ENCODE measurements at regions not wholly inside any gene's neighbourhood (a gene's known extent, or its start where the extent isn't known, plus 50 kb on each side); places are given as distances from the start of the nearest gene placed in this dataset.

DNA sequence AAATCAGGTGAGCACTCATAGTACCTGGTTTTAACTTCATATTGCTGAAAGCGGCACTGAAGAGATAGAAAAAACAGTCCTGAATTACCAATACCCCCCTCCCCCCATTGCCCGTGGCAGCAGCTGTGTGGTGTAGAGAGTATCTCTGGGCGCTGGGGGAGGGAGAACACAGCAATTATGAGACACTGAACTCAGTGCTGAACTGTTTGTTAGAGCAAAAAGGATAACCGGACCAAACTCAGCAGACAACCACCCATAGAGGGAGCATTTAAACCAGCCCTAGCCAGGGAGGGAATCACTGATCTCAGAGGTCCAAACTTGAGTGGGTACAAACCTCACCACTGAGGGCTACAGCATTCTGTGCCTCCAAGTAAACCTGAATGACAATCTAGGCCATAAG is 457.4 kb upstream of the TEX13C start:
- no peak for DNase-seq

DNA sequence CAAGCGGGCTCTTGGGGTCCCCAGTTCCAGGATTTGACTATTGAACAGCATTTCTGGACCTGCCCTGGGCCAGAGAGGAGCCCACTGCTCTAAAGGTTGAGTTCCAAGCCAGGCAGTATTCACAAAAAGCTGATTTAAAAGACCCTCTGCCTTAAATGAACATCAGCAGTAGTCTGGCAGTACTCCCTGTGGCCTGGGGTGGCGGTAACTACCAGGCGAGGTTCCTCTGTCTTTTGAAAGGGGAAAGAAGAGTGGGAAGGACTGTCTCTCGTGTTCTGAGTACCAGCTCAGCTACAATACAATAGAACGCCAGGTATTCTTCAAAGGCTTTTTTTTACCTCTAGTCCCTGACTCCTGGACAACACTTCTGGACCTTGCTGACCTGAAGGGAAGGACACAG is 456.4 kb upstream of the TEX13C start:
- no peak for DNase-seq

DNA sequence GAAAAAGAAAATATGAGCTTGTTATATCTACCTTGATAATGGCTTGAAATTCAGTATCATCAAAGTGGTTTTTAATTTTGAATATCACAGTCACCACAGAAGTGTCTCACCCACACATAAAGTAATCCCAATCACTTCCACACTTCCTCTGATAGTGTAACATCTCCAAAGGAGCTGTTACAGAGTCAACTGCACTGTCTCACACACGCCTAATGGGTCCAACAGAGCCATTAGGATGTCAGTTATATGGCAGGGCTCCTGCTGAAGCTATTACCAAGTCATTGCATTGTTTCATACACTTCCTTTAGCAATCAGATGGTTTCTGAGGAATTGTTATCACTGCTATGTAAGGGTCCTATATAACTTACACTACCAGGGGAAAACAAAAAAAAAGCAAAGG is 432.1 kb upstream of the TEX13C start:
- no peak for DNase-seq

DNA sequence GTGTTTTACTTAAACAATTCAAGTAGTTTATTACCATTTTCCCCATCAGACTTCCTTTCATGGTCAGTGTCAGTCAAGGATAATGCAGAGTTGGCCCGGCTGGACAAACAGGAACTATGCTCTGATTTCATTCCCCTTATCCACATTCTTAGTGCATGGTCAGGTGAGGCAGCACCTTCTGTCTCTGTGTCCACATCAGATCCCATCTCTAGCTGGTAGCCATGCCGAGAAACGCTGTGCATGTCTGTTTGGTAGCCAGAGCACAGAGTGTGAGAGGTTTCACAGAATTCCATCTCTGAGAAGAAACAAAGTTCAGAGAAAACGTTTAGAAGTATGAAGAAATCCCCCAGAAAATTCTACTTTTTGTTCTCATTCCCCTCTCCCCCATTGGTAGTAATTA is 423.7 kb upstream of the TEX13C start:
- DNase-seq = no peak

DNA sequence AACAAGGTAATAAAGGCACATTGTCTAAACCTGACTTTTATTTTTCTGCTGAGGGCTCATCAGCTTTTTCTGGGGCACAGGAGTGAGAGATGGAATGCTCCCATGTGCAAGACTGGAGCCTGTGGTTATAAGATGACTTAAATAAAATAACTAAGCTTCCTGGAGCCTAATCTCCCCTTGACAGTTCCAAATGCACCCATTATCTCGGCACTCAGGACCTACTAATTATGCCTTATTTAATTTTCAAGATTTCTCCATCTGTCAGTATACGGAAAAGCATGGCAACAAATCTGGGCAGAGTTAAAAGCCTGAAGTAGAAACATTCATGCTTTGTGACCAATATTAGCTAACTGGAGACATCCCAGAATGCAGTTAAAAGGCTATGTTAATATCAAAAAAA is 416.7 kb upstream of the TEX13C start:
- DNase-seq = no peak

DNA sequence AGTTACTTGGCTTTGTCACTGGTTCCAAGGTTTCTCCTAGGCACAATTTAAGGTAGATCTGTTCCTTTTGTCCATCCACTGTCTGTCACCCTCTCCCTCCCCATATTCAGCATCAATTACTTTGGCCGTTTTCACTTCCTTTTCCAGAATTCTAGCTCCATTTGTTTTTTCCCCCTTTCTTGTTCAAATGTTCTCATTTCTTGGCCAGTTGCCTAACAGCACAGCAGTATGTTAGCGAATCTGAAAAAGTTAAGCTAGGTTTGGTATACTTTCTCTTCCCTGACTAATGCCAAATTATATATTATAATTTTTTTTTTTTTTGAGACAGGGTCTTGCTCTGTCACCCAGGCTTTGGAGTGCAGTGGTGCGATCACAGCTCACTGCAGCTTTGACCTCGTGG is 409.1 kb upstream of the TEX13C start:
- no peak for DNase-seq

DNA sequence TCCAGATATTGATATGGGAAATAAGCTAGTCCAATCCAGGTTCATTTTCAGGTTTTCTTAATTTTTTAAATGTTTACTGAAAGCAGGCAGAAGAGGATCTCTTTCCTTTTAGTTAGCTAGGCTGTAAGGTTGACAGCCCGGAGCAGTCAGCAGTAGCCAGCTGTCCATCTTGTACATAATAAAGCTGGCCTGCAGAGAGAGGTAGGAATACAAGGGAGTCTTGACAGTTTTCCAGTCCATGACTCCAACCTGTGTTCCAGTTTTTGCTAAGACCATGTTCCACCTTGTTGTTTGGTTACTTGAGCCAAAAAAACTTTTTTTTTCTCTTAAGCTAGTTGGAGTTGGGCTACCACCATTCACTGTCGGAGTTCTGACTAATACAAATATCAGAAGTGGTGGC is 402.7 kb upstream of the TEX13C start:
- no peak for DNase-seq

DNA sequence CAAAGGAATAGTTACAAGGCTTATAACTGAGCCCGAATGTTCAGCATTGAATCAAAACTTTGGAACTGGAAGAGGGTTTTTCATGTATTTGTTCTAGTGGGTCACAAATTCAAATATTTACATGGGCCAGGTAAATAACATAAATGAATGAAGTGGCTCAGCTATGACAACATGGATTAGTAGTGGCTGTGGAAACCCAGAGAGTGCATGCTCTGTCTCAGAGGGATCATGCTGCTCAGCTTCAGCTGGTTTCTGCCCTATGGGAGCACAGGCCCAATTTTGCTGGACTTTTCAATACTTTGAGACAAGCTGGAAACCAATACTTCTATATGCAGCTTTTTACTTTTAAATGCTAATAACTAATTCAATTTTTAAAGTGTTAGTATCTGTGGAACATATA is 394.0 kb upstream of the TEX13C start:
- no peak for DNase-seq

DNA sequence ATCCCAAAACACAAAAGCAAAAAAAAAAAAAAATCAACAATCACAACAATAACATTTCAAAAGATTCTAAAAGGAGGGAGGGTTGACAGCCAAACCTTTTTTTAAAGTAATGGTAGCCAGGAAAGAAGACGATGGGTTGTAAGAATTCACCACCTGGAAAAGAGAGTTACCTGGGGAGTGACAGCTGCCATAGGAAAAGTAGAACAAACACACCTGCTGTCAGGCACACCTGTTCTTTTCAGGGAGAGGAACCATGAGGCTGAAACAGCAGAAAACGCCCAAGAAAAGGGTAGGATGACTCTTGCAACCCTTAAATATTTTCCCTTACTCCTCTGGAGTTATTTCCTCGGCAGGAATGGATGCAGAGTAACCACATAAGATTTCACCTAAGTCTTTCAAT is 388.4 kb upstream of the TEX13C start:
- DNase-seq = no peak

DNA sequence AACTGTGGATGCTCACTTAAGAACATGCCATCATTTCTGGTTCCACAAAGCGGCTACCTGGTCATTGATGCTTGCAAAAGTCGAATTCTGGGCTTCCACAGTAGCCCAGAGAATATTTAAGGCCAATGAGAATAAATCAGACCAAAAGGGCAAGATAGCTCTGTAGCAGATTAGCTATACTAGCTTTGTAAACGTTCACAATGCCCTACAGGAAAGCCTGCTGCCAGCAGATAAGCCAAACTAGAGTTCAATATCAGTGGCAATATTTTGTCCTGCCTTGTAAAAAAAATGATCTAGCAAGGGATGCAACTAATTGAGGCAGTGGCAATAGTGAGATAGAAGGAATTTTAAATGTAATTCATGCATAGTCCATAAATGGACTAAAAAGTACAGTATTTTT is 387.7 kb upstream of the TEX13C start:
- no peak for DNase-seq

DNA sequence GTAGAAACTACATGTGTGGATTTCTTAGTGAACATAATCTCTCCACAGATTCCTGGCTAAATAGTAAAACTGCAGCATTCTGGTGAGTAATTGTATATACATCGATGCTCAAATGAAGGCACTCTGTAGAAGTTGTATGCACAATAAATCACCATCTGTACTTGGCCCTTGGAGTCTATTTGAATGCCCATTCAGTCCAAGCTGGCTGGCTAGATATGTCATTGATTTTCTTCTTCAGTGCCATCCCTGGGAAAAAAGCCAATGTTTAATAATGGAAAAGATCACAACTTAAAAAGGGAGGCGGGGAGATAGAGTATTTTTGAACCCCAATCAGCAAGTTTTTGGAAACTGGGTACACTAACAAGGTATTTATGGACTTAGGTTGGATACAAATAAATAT is 381.0 kb upstream of the TEX13C start:
- DNase-seq = no peak

DNA sequence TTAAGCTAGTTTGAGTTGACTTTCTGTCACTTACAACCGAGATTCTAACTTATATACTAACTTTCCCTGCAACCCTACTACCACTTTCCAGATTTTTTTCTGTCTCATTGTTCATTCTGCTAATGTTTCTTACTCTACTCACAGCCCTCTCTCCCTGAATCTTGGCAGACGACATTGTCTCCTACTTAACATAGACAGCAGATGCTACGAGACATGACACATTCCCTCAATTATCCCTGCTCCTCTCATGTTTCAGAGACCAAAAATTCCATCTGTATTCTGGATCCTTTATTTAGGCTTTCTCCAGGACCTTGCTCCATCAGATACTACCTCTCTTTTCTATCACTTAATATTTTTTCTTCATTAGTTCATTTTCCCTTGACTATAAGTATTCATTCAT is 379.1 kb upstream of the TEX13C start:
- DNase-seq = no peak

DNA sequence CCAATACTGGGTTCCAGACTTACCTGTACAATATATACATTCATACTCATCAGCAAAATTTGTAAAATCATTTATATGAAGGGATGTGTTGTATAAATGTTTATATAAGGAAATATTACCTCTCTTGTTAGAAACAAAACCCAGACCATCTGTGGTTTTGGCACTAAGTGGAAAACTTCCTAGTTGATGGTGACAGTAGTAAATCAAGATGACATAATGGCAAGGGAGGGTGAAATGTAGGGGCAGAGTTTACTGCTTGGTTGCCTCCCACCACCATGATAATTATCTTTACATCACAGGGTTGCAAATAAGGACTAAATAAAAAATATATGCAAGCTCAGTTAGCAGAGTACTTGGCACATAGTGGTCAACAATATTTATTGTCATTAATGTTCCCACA is 365.3 kb upstream of the TEX13C start:
- DNase-seq = no peak

DNA sequence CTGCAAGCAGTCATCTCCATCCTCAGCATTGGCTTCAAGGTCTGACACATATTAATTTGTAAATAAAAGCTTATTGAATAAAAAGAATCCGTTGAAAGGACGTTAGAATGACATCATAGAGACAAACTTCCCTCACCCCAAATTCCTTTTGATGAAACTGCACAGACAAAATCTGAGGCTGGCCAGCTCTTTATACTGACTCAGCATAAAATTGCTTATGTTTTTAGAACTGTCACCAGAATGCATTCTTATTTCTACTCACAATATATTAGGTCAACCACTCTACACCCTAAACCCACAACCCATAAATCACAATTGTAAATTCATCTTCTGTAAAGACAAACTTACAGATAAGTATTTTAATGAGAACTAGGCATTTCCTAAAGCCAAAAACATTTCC is 359.2 kb upstream of the TEX13C start:
- DNase-seq = no peak

DNA sequence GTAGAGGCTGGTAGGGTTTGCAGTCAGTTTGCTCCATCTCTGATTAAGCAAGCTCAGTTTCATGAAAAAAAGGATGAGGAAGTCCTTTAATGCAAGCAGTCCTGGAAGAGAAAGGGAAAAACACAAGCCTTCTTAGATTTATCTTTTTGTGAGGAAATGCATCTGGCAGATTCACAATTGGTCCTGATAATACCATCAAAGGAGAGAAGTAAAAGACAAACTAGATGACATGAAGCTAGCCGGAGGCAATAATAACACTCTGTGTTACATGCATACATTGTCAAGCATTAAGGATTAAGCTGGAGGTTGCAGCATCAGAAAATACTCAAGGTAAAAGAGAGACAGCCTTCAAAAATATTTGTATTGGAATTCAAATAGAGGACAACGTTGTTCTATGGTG is 356.0 kb upstream of the TEX13C start, which contains the start of gene TENM1:
TSS of gene TENM1 (minus strand) at position 101 of the 400 bp plus-strand sequence.
- no peak for DNase-seq

DNA sequence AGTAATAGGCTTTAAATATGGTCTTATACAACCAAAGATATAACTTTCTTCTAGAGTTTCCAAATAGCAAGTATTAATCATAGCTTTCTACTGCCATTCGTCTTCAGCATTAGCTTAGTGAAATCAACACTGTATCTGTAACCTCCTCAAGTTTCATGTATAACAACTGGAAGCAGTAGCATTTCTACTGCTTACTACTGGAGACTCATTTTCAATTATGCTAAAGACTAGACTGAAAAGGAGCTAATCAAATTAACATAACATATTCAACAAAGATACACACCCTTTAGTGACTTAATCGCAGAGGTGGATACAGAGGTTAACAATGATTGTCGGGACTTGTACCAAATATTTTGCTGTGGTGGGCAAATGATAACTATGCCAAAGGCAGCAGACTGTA is 344.2 kb upstream of the TEX13C start:
- no peak for DNase-seq

DNA sequence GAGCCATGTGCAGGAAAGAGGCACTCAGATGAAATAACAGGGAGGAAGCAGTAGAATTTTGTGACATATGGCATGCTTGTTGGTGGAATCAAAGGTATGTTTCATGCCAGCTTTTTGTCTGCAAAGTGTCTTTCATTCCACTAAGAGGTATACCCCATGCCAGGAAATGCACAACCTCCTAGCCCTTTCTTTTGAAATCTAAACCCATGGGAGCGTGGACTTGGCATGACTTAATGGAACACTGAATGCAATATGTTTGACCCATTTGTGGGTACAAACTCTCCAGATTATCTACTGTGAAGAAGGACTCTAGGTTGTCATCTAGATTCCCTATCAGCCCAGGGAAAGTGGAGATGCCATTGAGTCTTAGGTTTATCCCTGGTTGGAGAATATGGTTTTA is 338.3 kb upstream of the TEX13C start:
- no peak for DNase-seq

DNA sequence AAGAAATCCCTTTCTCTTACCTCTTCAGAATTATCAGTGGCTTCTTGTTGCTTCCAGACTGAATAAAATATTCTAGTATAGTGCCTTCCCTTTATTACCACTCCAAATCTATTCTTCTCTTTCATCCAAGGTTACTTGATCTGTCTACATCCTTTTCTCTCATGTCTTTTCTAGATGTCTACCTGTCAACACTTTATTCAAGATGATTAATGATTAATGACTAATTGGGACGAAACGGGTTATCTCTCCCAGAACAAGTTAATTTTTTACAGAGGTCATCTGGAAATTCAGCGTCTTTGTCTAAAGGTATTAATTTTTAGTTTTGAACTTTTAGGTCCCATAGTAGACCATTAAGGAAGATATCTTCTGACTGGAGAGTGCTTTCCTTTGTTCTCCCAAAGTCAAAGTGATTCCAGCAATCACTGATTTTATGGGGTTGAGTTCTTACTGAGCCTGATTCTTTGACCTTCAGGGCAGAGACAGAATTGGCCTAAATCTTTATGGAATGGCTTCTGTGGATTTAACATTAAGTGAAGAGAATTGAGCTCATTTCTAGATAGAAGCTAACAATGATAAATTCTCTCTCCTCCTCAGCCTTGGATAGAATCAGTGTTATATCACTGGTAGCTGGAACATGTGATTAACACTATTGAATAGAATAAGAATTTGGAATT is 335.4 kb upstream of the TEX13C start:
- DNase-seq = no peak

DNA sequence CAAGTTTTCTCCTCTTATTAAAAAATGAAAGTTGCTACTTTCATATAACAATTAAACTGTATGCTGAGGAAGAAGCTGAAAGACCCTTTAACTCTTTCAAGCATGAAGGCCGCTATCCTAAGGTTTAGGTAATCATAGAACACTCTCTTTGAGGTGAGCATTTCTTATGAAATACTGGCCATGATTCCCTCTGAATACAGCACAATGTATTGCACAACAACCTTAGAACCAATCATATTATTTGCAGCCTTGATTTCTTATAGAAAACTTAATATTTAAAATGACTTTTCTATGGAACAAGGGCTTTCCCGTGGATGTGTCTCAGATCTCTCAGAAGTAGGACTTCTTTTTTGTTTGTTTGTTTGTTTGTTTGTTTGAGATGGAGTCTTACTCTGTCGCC is 333.4 kb upstream of the TEX13C start:
- DNase-seq = no peak

DNA sequence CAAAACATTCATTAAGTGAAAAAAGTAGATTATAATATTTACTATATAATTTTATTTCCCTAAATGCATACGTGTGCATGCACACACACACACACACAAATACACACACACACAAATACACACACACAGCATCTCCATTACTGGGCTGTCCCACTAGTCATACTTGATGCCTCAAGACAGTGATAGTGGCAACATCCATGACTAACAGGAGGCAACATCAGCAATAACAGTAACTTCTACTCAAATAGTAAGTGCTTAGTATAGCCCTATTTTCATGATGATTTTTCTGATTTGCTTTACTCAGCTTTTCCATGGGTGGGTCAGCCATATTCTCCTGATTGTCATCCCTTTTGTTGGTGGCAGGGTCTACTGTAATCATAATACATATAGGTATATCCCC is 325.9 kb upstream of the TEX13C start:
- DNase-seq = no peak

DNA sequence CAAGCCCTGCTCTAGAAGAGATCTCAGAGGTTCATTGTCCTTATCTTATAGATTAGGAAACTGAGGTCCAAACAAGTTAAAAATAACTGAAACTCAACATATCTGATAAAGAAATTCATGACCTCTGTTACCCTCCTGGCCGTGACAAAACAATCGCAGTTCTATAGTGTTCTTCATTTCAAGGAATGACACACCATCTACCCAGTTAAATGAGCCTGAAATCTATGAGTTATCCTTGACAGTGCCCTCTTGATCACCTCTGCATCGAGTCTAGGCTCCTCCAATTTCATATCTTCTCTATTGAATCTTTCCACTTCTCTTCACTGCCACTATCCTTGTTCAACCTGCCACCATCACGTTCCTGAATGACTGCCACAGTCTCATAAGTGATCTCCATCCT is 325.3 kb upstream of the TEX13C start:
- no peak for DNase-seq

DNA sequence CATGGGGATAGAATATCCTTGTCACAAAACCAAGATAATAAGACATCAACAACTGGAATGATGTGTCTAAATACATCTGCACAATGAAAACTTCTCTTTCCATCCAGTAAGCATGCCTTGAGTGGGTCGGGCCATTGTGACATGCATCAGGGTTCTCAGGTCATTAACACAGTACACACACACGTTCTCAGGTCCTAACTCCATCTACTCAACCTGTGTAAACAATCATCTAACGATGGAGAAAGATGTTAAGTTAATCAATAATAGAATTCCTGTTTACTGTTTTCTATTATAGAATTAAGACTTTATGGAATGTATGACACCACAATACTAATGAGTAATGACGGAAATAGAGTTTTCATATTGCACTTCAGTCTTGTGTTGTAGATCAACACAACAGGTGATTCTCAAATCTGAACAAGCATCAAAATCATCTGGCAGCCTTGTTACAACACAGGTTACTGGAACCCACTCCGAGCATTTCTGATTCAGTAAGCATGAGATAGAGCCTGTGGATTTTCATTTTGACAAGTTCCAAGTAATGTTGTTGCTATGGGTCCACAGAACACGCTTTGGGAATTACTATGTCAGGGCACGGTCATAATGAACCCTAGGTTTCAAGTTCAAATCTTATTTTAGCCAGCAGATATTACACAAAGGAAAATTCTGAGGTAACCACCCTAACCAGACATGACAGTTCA is 315.8 kb upstream of the TEX13C start:
- no peak for DNase-seq

DNA sequence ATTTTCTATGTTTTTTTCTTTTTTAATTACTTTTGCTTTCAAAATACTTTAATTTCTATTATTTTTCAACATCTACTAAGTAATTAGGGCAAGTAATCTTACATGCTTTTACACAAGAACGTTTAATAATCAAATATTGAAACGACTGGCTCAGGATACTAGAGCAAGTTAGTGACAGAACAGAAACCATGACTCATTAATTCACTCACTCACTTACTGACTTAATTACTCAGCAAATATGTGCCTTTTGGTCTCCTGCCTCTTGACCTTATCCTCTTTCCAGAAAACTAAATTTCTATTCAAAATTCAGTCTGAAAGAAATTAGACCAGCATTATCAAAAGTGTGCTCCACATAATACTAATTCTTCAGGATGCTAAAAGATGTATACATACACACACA is 314.9 kb upstream of the TEX13C start:
- DNase-seq = no peak

DNA sequence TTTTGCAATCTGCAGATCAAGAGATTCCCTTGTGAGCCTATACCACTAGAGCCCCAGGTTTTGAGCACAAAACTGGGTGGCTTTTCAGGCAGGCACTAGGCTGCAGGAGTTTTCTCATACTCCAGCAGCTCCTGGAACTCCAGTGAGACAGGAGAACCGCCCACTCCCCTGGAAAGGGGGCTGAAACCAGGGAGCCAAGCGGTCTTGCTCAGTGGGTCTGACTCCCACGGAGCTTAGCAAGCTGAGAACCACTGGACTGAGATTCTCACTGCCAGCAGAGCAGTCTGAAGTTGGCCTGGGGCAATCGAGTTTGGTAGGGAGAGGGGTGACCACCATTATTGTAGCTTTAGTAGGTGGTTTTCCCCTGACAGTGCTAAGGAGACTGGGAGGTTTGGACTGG is 313.8 kb upstream of the TEX13C start:
- DNase-seq = no peak

DNA sequence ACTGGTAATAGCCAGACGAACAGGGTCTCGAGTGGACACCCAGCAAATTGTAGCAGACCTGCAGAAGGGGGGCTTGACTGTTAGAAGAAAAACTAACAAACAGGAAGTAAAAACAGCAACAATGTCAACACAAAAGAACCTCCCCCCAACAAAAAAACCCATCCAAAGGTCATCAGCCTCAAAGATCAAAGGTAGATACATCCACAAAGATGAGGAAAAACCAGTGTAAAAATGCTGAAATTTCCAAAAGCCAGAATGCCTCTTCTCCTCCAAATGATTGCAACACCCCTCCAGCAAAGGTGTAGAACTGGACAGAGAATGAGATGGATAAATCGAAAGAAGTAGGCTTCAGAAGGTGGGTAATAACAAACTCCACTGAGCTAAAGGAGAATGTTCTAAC is 313.0 kb upstream of the TEX13C start:
- no peak for DNase-seq

Data from NCI-H1417 treated with DMSO at 0.1 percent for 48 hours (cell line).